H1 (cell line): ENCODE measurements at regions not wholly inside any gene's neighbourhood (a gene's known extent, or its start where the extent isn't known, plus 50 kb on each side); places are given as distances from the start of the nearest gene placed in this dataset.

Experiments used
- BCL11A ChIP-seq, 2 experiments: IDR thresholded peaks; one replicate each; pipeline ENCODE4 v1.6.1; 2011; ENCODE audit warnings: low read depth in 2 of 2, low read length in 2 of 2, mild to moderate bottlenecking in 2 of 2
- E2F6 ChIP-seq: IDR thresholded peaks from 2 replicates; pipeline ENCODE4 v1.6.1; 2012; ENCODE audit warnings: inconsistent platforms
- EGR1 ChIP-seq: IDR thresholded peaks from 2 replicates; pipeline ENCODE4 v1.6.1; 2011; ENCODE audit warnings: low read depth, low read length, borderline replicate concordance
- KDM1A ChIP-seq: fragments of 200-600, 300-600 bp; sonication (generic); IDR thresholded peaks from 2 replicates; pipeline ENCODE4 v1.7.1; 2016; ENCODE audit warnings: mild to moderate bottlenecking, low read length, borderline replicate concordance
- NRF1 ChIP-seq: IDR thresholded peaks from 2 replicates; pipeline ENCODE4 v1.6.1; 2011; ENCODE audit warnings: mild to moderate bottlenecking, low read depth, low read length, improper control_type of control experiment
- POU5F1 ChIP-seq: IDR thresholded peaks from 2 replicates; pipeline ENCODE4 v1.6.1; 2011; ENCODE audit warnings: low read depth, mild to moderate bottlenecking, low read length, moderate library complexity
- TAF1 ChIP-seq: IDR thresholded peaks from 2 replicates; pipeline ENCODE4 v1.6.1; 2011; ENCODE audit warnings: mild to moderate bottlenecking, low read depth, low read length
- ZNF274 ChIP-seq: IDR thresholded peaks from 2 replicates; pipeline ENCODE4 v1.7.0; 2012; ENCODE audit warnings: low read length, borderline replicate concordance; ENCODE audit errors: extremely low read depth

- TF ChIP-seq BCL11A (IDR thresholded peaks at IDR 0.05; ENCODE audit: low read depth in 2 of 2, low read length in 2 of 2): no peak
- TF ChIP-seq POU5F1: no peak
- TF ChIP-seq KDM1A: no peak
- no peak for TF ChIP-seq ZNF274
- TF ChIP-seq TAF1: no peak
- TF ChIP-seq EGR1: no peak
- no peak for TF ChIP-seq E2F6
- no peak for TF ChIP-seq NRF1
Observed at GRCh38 chr15:35301088-35301487, 216.0 kb upstream of the NANOGP8 start (continued).
